BJ (cell line): ENCODE measurements at regions not wholly inside any gene's neighbourhood (a gene's known extent, or its start where the extent isn't known, plus 50 kb on each side); places are given as distances from the start of the nearest gene placed in this dataset.

Experiments used
- CTCF ChIA-PET: fragments of 350-600 bp; formaldehyde crosslinking; extraction: SDS; loops from one replicate; lab custom pipeline; 2021; ENCODE audit warnings: antibody characterized with exemption, inconsistent platforms; lab: Yijun Ruan, JAX
- POLR2A ChIA-PET: fragments of 300-600 bp; sonication (Branson Sonifier 250); formaldehyde crosslinking; extraction: SDS; loops from one replicate; lab custom pipeline; 2021; ENCODE audit warnings: antibody characterized with exemption; lab: Charles Lee
- DNase-seq: peaks from one replicate; pipeline ENCODE4 v3.0.0-alpha.2; 2011; ENCODE audit warnings: low read depth
- H3K27me3 ChIP-seq: 2 replicates; pipeline ENCODE4 v1.6.0; 2011; ENCODE audit warnings: low read length; ENCODE audit not compliant: control insufficient read depth, insufficient read depth
- H3K36me3 ChIP-seq: 2 replicates; pipeline ENCODE4 v1.5.1; 2011; ENCODE audit warnings: low read length; ENCODE audit not compliant: control insufficient read depth, insufficient read depth
- H3K4me3 ChIP-seq: 2 replicates; pipeline ENCODE4 v1.5.1; 2011; ENCODE audit warnings: low read depth, mild to moderate bottlenecking, control low read depth, low read length
- CTCF ChIP-seq: IDR thresholded peaks from 2 replicates; pipeline ENCODE4 v1.5.1; 2011; ENCODE audit warnings: low read depth, mild to moderate bottlenecking, control low read depth, inconsistent platforms, low read length, moderate library complexity; ENCODE audit not compliant: insufficient read depth

GRCh38 chr18:27699137-27699536 is 477.8 kb downstream of the CDH2 start:
- ChIA-PET POLR2A (no interaction called here), CTCF (no interaction called here)
- no peak for DNase-seq
- no peaks in the 10 kb centered on the region for H3K36me3 ChIP-seq
- no peak for TF ChIP-seq CTCF
- no peaks in the 10 kb centered on the region for H3K27me3 ChIP-seq
- no peak overlapping the region for H3K4me3 ChIP-seq

- ChIA-PET CTCF (no interaction called here), POLR2A (no interaction called here)
- TF ChIP-seq CTCF = no peak
- no peak for DNase-seq
- Histone ChIP-seq H3K27me3 (no peaks in the 10 kb centered on the region), H3K36me3 (no peaks in the 10 kb centered on the region), H3K4me3 (no peak overlapping the region)
Observed at GRCh38 chr18:27696148-27696547, 480.8 kb downstream of the CDH2 start.

- Histone ChIP-seq H3K36me3 (no peaks in the 10 kb centered on the region), H3K27me3 (no peaks in the 10 kb centered on the region), H3K4me3 (no peak overlapping the region)
- TF ChIP-seq CTCF = no peak
- CTCF ChIA-PET = interaction anchor here (1.0 kb wide), 1 partner anchor 10 kb away, joined by 5 read pairs; no protein-coding TSS in a partner anchor
- POLR2A ChIA-PET = no interaction called here
- no peak for DNase-seq
Observed at GRCh38 chr18:27695503-27695902, 481.4 kb downstream of the CDH2 start.

GRCh38 chr18:27695052-27695451 is 481.9 kb downstream of the CDH2 start:
- Histone ChIP-seq H3K27me3 (no peaks in the 10 kb centered on the region), H3K36me3 (no peaks in the 10 kb centered on the region), H3K4me3 (no peak overlapping the region)
- CTCF ChIA-PET = interaction anchor here (1.0 kb wide), 1 partner anchor 10 kb away, joined by 5 read pairs; no protein-coding TSS in a partner anchor
- POLR2A ChIA-PET = no interaction called here
- DNase-seq = no peak
- no peak for TF ChIP-seq CTCF

- Histone ChIP-seq H3K27me3 (0 out of 2 replicates have a peak, but pooled peaks cover 1% of the 10 kb centered on the region), H3K36me3 (no peaks in the 10 kb centered on the region), H3K4me3 (no peak overlapping the region)
- no peak for DNase-seq
- ChIA-PET POLR2A (no interaction called here), CTCF (no interaction called here)
- TF ChIP-seq CTCF = no peak
Observed at GRCh38 chr18:27688581-27688980, 488.3 kb downstream of the CDH2 start.
